GM06990 (cell line): ENCODE measurements at regions not wholly inside any gene's neighbourhood (a gene's known extent, or its start where the extent isn't known, plus 50 kb on each side); places are given as distances from the start of the nearest gene placed in this dataset.

Experiments used
- DNase-seq: peaks from one replicate; pipeline ENCODE4 v3.0.0-alpha.2; 2011; ENCODE audit not compliant: insufficient read length; ENCODE audit errors: extremely low read depth
- H3K27me3 ChIP-seq: replicated peaks from 2 replicates; pipeline ENCODE4 v1.6.0; 2011; ENCODE audit warnings: low read length; ENCODE audit not compliant: control insufficient read depth, insufficient read depth
- H3K36me3 ChIP-seq: 2 replicates; pipeline ENCODE4 v1.5.1; 2011; ENCODE audit warnings: low read length; ENCODE audit not compliant: control insufficient read depth, insufficient read depth
- H3K4me3 ChIP-seq: replicated peaks from 2 replicates; pipeline ENCODE4 v1.5.1; 2011; ENCODE audit warnings: low read depth, mild to moderate bottlenecking, control low read depth, low read length
- TF ChIP-seq, protein P1 (sequence below): IDR thresholded peaks from 2 replicates; pipeline ENCODE4 v1.5.1; 2011; ENCODE audit warnings: low read length, control low read depth, mild to moderate bottlenecking, inconsistent platforms; ENCODE audit not compliant: insufficient read depth, poor library complexity, severe bottlenecking

DNA sequence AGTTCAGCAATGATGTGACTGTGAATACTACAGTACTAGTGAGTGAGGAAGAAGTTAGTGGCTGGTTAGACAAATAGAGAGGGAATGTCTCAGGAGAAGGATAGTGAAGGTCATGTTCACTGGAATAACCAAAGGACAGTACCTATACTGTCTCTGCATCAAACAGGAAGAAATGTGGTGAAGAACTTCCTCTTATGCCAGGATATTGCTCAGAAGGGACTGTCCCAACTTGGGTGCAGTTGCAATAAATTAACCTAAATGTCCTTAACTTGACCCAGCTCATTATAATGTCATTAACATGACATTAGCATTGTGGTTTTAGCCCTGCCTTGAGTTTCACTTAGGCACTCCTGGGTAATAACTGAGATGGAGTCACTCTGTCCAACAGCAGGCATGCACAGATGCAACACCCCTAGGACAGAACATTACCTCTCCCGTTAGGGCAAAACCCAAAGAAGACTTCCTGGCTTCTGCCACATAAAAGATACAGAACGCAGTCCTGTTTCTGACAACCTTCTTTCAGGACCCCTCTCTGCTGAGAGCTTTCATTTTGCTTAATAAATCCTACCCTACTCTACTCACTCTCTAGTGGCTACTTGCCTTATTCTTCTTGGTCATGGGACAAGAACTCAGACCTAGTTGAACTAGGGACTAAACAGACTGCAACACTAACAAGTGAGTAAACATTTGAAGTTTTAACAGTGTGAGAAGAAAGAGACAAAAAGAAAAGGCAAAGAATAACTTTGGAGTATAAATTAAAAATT, 1591.6 kb upstream of the MIR17HG start:
- H3K4me3 ChIP-seq = no peak overlapping the region
- H3K36me3 ChIP-seq = no peaks in the 10 kb centered on the region
- no peaks in the 10 kb centered on the region for H3K27me3 ChIP-seq
- DNase-seq = no peak
- TF ChIP-seq, protein P1, sequence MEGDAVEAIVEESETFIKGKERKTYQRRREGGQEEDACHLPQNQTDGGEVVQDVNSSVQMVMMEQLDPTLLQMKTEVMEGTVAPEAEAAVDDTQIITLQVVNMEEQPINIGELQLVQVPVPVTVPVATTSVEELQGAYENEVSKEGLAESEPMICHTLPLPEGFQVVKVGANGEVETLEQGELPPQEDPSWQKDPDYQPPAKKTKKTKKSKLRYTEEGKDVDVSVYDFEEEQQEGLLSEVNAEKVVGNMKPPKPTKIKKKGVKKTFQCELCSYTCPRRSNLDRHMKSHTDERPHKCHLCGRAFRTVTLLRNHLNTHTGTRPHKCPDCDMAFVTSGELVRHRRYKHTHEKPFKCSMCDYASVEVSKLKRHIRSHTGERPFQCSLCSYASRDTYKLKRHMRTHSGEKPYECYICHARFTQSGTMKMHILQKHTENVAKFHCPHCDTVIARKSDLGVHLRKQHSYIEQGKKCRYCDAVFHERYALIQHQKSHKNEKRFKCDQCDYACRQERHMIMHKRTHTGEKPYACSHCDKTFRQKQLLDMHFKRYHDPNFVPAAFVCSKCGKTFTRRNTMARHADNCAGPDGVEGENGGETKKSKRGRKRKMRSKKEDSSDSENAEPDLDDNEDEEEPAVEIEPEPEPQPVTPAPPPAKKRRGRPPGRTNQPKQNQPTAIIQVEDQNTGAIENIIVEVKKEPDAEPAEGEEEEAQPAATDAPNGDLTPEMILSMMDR = no peak

DNA sequence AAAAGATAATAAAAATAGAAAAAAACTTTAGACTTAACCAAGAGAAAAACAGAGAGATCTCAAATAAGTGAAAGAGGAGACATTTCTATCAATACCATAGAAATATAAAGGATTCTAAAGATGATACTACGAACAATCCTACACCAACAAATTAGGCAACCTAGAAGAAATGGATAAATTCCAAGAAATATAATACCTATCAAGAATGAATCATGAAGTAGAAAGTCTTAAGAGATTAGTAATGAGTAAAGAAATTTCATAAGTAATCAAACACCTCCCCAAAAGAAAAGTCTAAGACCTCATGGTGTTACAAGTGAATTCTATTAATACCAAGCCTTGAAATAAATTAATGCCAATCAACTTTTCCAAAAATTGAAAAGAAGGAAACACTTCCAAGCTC, 1584.5 kb upstream of the MIR17HG start:
- no peak for DNase-seq
- Histone ChIP-seq H3K4me3 (no peak overlapping the region), H3K36me3 (no peaks in the 10 kb centered on the region), H3K27me3 (no peaks in the 10 kb centered on the region)
- TF ChIP-seq, protein P1 = no peak

DNA sequence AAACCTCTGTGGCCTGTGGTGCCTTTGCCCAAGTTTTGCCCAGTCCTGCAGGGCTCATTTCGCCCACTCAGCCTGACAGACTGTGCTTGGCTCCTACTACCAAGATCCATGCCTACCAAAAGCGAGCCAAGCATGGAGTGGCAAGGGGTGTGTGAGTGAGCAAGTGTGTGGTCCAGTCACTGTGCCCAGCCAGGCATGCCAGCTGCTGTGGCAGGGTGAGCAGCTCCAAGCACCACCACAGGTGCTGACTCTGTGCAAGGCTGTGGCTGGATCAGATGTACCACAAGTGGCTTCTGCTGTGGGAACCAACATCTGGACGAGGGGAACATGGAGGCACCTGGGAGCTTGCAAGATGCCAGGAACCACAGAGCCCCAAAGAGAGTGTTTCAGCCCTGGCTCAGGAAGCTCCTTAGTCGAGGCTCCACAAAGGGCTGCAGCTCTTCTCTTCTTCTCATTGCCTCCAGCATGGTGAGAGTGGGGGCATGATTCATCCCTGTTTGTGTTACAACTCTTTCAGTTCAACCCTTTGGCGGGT, 1564.2 kb upstream of the MIR17HG start:
- TF ChIP-seq, protein P1 = no peak
- DNase-seq = no peak
- no peaks in the 10 kb centered on the region for H3K36me3 ChIP-seq
- H3K27me3 ChIP-seq = no peaks in the 10 kb centered on the region
- H3K4me3 ChIP-seq = no peak overlapping the region

DNA sequence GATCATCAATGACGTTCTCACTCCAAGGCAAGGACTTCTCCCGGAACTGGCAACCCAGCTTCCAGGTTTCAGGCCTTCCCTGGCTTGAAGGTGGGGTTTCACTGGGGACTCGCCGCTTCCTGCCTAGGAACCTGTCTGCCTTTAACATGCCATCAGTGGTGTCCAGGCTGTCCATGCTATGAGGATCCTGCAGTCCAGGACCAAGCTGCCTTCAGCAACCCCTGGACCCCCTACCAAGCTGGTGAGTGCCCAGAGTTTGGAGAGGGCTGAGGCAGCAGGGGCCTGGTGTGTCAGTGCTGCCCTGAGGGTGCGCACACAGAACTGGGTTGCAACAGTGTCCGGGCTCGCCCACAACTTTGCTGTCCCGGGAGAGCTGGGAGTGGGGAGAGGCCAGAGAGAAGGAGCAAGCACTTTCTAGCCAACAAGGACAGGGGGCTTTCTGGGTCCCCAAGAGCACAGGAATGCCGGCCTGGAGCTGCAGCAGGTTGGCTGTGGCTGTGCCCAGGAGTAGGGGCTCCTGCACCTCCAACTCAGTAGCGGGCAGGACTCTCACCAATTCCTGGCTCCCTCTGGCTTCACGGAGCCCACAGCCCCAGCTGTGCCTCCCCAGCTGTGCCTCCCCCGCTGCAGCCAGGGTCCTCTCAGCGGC, 1563.2 kb upstream of the MIR17HG start:
- H3K4me3 ChIP-seq = no peak overlapping the region
- no peak for DNase-seq
- no peaks in the 10 kb centered on the region for H3K36me3 ChIP-seq
- TF ChIP-seq, protein P1 = no peak
- H3K27me3 ChIP-seq = no peaks in the 10 kb centered on the region

DNA sequence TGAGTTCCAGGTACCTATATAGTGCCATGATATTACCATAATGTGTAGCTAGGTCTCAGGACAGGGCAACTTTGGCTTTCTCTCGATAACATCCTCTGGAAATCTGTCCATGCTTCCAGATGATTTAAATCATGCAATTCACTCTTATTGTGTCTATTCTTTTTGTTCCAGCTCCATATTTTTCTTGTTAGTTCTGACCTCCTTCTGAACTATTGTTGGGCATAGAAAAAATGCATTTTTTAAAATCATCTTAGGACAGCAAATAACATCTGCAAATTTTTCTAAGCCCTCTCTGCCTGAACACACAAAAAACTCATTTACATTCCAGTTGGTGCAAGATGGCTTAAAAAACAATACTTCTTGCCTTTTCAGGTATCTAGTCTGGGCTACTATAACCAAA, 1561.0 kb upstream of the MIR17HG start:
- TF ChIP-seq, protein P1 = no peak
- H3K4me3 ChIP-seq = no peak overlapping the region

More for the DNA sequence above, 1561.0 kb upstream of the MIR17HG start:
- no peak for DNase-seq
- H3K27me3 ChIP-seq = no peaks in the 10 kb centered on the region
- H3K36me3 ChIP-seq = no peaks in the 10 kb centered on the region
